Skin epidermis (tissue), 12 donors: ENCODE measurements at regions not wholly inside any gene's neighbourhood (a gene's known extent, or its start where the extent isn't known, plus 50 kb on each side); places are given as distances from the start of the nearest gene placed in this dataset.
"Not testable (repeated sequence)": the region's sequence is repeated elsewhere in the genome, so short reads cannot be mapped to it uniquely, and the experiment has no call there.

Source experiments
- H3K27ac ChIP-seq, 21 experiments: fragments of 200-600 bp; sonication (generic) in 11 of 21; one replicate each; pipeline ENCODE4 v1.5.0; 2020; ENCODE audit warnings: mild to moderate bottlenecking in 3 of 21, inconsistent platforms in 2 of 21, moderate library complexity in 2 of 21
- H3K4me3 ChIP-seq, 7 experiments: fragments of 200-600 bp; sonication (generic) in 2 of 7; one replicate each; pipeline ENCODE4 v1.5.0; 2020; ENCODE audit warnings: inconsistent platforms in 2 of 7, mild to moderate bottlenecking in 2 of 7, moderate library complexity in 1 of 7

GRCh38 chr4:29043411-29043810, 1676.8 kb upstream of the PCDH7 start:
- Histone ChIP-seq H3K27ac (no peak overlapping the region), H3K4me3 (no peak overlapping the region)

GRCh38 chr4:29046186-29046585, 1674.0 kb upstream of the PCDH7 start:
- H3K4me3 ChIP-seq: no peak overlapping the region
- no peak overlapping the region for H3K27ac ChIP-seq

GRCh38 chr4:29046781-29047180, 1673.4 kb upstream of the PCDH7 start:
- Histone ChIP-seq H3K27ac (no peak overlapping the region), H3K4me3 (no peak overlapping the region)

- no peak overlapping the region for H3K27ac ChIP-seq
- no peak overlapping the region for H3K4me3 ChIP-seq
Observed at GRCh38 chr4:29047341-29048041, 1672.7 kb upstream of the PCDH7 start.

GRCh38 chr4:29051381-29051965, 1668.7 kb upstream of the PCDH7 start:
- Histone ChIP-seq H3K4me3 (no peak overlapping the region), H3K27ac (no peak overlapping the region)

DNA sequence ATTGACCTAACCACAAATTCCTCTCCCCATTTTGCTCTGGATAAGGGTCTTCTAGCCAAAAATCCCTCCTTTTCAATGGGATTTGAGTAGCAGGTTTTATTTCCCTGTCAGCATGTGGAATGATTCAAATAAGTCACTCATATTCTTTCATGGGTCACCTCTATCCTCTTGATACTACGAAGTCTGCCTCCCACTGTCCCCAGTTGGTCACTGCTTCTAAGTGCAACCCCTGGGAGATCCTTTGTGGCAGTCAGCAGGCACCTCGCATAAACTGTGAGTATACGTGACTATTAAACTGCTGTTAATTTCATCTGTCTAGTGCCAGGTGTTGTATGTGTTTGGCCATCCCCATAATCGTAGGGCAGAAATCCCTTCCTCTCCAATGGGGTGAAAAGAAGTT, 1667.9 kb upstream of the PCDH7 start:
- no peak overlapping the region for H3K4me3 ChIP-seq
- no peak overlapping the region for H3K27ac ChIP-seq

DNA sequence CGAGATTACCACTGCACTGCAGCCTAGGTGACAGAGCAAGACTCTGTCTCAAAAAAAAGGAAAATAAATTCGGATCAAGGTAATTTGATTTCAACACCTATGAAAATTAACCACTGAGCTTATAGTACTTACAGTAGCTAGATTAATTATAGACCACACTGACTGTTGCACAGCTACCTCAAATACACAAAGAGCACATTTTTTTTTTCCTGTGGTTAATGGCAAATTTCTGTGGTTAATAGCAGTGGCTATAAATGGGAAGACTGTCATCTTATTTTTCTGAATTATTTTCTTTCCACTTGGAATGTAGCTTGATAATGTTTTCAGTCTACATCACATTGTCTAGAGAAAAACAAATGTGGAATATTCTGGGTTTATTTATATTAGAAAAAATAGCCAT, 1661.6 kb upstream of the PCDH7 start:
- H3K27ac ChIP-seq: no peak overlapping the region
- H3K4me3 ChIP-seq: no peak overlapping the region

DNA sequence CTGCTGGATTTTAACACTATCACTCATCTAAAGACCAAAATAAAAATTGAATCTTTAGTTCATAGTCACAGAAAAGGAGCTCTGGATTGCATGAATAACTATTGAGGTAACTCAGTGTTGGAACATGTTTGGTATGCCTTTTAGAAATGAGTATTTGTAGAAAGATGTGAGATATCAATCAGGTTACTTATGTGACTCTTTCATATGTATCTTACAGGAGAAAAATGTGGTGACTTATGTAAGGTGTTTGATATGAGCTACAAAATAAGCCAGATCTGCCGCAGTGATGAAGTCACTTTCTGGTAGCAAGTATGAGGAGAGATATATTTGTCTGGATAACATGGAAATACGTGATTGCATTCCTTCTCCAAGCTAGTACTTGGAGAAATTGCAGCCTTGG, 1653.3 kb upstream of the PCDH7 start:
- H3K4me3 ChIP-seq: no peak overlapping the region
- H3K27ac ChIP-seq: no peak overlapping the region

DNA sequence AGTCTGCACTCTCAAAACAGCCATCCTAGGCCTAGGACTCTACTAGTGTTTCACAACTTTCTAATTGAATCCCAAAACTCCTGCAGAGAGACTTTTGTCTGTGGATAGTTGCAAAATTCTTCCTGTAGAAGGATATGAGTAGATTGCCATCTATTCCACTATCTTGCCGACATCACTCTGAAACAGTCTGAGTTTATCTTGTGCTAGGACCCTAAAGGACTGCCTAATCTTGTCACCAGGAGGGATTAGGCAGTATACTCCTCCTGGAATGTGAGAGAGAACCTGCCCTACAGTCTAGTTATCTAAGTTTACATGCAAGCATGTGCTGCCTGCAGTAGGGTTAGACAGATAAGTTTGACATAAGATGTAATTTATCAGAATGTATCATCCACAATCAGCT, 1646.6 kb upstream of the PCDH7 start:
- H3K4me3 ChIP-seq: no peak overlapping the region
- no peak overlapping the region for H3K27ac ChIP-seq

- no peak overlapping the region for H3K27ac ChIP-seq
- no peak overlapping the region for H3K4me3 ChIP-seq
Observed at GRCh38 chr4:29075366-29075765, 1644.8 kb upstream of the PCDH7 start.

DNA sequence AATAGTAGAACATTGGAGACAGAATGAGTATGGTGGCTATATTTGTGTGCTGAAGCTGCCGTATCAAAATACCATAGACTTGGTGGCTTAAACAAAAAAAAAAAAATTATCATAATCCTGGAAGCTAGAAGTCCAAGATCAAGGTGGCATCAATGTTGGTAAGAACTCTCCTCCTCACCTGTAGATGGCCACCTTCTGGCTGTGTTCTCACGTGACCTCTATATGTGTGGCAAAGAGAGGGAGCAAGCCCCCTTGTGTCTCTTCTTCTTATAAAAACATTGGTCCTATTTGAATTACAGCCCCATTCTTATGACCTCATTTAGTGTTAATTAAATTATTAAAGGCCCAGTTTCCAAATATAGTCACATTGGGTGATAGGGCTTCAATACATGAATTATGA, 1640.9 kb upstream of the PCDH7 start:
- H3K4me3 ChIP-seq: no peak overlapping the region
- no peak overlapping the region for H3K27ac ChIP-seq

DNA sequence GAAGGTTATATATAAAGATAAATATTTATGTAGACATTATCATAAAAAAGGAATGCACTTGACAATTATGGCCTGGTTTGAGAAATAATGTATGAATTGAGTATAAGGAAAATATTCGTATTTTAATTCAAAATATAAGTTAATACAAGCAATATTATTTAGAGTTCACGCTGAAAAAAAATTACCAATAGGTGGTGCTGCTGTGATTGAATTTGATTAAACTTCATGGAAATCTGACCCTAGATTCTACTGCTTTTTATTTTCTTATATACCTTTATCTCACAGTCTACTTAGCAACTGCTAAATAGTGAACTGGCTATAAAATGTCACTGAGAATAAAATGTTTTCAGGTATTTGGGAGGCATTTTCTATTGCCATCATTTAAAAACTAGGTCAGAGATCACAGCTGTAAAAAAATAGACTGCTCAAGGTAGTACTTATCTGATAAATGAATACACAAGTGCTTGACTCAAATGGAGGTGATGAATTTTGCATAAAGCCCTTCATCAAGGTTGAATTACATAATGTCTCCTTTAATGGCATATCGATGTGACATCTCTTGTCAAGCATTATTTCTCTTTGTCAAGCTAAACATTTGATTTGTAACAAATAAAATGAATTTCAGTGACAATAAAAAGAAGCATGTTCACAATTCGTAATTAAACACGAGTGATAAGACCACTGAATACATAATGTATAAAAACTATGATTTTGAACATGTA, 1638.8 kb upstream of the PCDH7 start:
- no peak overlapping the region for H3K4me3 ChIP-seq
- H3K27ac ChIP-seq: no peak overlapping the region

- Histone ChIP-seq H3K4me3 (no peak overlapping the region), H3K27ac (no peak overlapping the region)
Observed at GRCh38 chr4:29082684-29083083, 1637.5 kb upstream of the PCDH7 start.

- no peak overlapping the region for H3K27ac ChIP-seq
- H3K4me3 ChIP-seq: no peak overlapping the region
Observed at GRCh38 chr4:29085748-29086147, 1634.4 kb upstream of the PCDH7 start.

GRCh38 chr4:29104694-29105093, 1615.5 kb upstream of the PCDH7 start:
- Histone ChIP-seq H3K4me3 (no peak overlapping the region), H3K27ac (no peak overlapping the region)

DNA sequence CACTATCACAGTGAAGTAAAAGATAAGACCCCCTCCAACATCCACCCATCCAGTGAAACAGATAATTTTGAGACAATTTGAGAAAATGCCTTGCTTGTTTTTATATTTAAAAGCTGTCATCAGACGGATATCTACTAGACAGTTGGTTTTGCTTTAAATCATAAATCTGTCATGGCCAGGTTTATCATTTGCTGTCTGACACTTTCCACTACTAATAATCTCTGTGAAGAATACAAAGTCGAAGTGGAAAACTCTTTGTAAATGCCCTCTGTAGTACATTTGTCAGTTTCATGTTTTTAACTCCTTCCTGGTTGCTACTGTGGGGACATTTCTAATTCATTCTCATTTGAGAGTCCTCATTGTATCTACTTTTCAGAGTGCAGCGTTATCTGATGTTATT, 1606.2 kb upstream of the PCDH7 start:
- Histone ChIP-seq H3K27ac (no peak overlapping the region), H3K4me3 (no peak overlapping the region)

GRCh38 chr4:29117231-29117722, 1602.9 kb upstream of the PCDH7 start:
- not testable (repeated sequence) for H3K27ac ChIP-seq, H3K4me3 ChIP-seq

DNA sequence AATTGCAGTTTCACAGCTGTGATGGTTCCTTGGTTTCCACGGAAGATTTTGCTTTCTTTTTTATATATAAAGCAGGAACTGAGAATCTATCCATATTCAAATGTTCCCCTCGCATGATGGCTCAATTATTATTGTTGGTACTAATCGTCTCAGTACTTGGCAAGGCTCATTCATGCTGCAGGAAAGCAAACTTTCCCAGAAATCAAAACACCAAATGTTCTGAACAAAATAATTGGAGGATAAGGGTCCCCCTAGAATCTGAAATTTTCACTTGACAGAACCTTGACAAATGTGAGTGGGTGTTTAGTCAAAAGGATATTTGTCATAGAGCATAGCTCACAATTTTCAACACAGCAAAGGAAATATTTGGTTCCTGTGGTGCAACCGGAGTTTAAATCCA, 1598.6 kb upstream of the PCDH7 start:
- no peak overlapping the region for H3K27ac ChIP-seq

GRCh38 chr4:29128810-29129209, 1591.4 kb upstream of the PCDH7 start:
- no peak overlapping the region for H3K27ac ChIP-seq

More for the DNA sequence above, 1598.6 kb upstream of the PCDH7 start:
- no peak overlapping the region for H3K4me3 ChIP-seq

GRCh38 chr4:29131304-29131703, 1588.9 kb upstream of the PCDH7 start:
- Histone ChIP-seq H3K27ac (no peak overlapping the region), H3K4me3 (no peak overlapping the region)

More at GRCh38 chr4:29128810-29129209, 1591.4 kb upstream of the PCDH7 start:
- no peak overlapping the region for H3K4me3 ChIP-seq

- Histone ChIP-seq H3K27ac (no peak overlapping the region), H3K4me3 (no peak overlapping the region)
Observed at GRCh38 chr4:29142708-29143107, 1577.5 kb upstream of the PCDH7 start.
